IMR-90 (cell line): ENCODE measurements at regions not wholly inside any gene's neighbourhood (a gene's known extent, or its start where the extent isn't known, plus 50 kb on each side); places are given as distances from the start of the nearest gene placed in this dataset.

Source experiments
- ATAC-seq: fragments of 200-7000 bp; cut with Tn5 transposase; 2 replicates; pipeline ENCODE4 v1.9.1; 2020; ENCODE audit warnings: low read depth, mild to moderate bottlenecking, moderate library complexity
- BruUV-seq: library from RNA; stranded (reverse); fragments of 400-500 nt; replicated peaks from 2 replicates; lab custom pipeline; 2021; lab: Mats Ljungman, UMichigan
- CTCF ChIA-PET: fragments of 300-600 bp; formaldehyde crosslinking; extraction: SDS; loops from one replicate; lab custom pipeline; 2021; ENCODE audit warnings: antibody characterized with exemption; lab: Yijun Ruan, JAX
- POLR2A ChIA-PET: fragments of 300-600 bp; sonication (Branson Sonifier 250); formaldehyde crosslinking; loops from one replicate; lab custom pipeline; 2022; ENCODE audit warnings: antibody characterized with exemption; ENCODE audit not compliant: unreplicated experiment; lab: Charles Lee
- DNase-seq: peaks from one replicate; pipeline ENCODE4 v3.0.0; 2013
- H2AFZ ChIP-seq: replicated peaks from 2 replicates; pipeline ENCODE3; 2013; ENCODE audit warnings: low read length, mild to moderate bottlenecking; ENCODE audit not compliant: poor library complexity
- H2AK5ac ChIP-seq: 2 replicates; pipeline ENCODE4 v1.6.1; 2013; ENCODE audit warnings: low read depth, low read length, inconsistent platforms
- H2AK9ac ChIP-seq: replicated peaks from 2 replicates; pipeline ENCODE3; 2013; ENCODE audit warnings: mild to moderate bottlenecking, low read depth, low read length, moderate library complexity; ENCODE audit not compliant: poor library complexity
- H2BK120ac ChIP-seq: 2 replicates; pipeline ENCODE4 v1.6.1; 2013; ENCODE audit warnings: low read depth, low read length, inconsistent platforms
- H2BK15ac ChIP-seq: 3 replicates; pipeline ENCODE4 v1.6.1; 2013; ENCODE audit warnings: low read depth, low read length, inconsistent platforms
- H2BK20ac ChIP-seq: 2 replicates; pipeline ENCODE4 v1.6.1; 2013; ENCODE audit warnings: low read depth, mild to moderate bottlenecking, inconsistent platforms, low read length, moderate library complexity
- H2BK5ac ChIP-seq: 2 replicates; pipeline ENCODE4 v1.6.1; 2013; ENCODE audit warnings: mild to moderate bottlenecking, low read depth, low read length, inconsistent platforms; ENCODE audit not compliant: poor library complexity, severe bottlenecking
- H3K14ac ChIP-seq: replicated peaks from 2 replicates; pipeline ENCODE4 v1.6.1; 2013; ENCODE audit warnings: low read depth, low read length, inconsistent platforms
- H3K18ac ChIP-seq: 2 replicates; pipeline ENCODE4 v1.6.1; 2013; ENCODE audit warnings: low read depth, low read length, control low read depth
- H3K23ac ChIP-seq: 2 replicates; pipeline ENCODE4 v1.6.1; 2013; ENCODE audit warnings: low read depth, low read length, inconsistent platforms
- H3K27ac ChIP-seq: 2 replicates; pipeline ENCODE4 v1.5.1; 2013; ENCODE audit warnings: mild to moderate bottlenecking, control low read depth, low read length; ENCODE audit not compliant: insufficient read depth
- H3K27me3 ChIP-seq: 2 replicates; pipeline ENCODE4 v1.6.1; 2013; ENCODE audit warnings: low read length; ENCODE audit not compliant: control insufficient read depth, insufficient read depth
- H3K36me3 ChIP-seq: 2 replicates; pipeline ENCODE4 v1.6.1; 2013; ENCODE audit warnings: low read length, mixed read lengths; ENCODE audit not compliant: control insufficient read depth, insufficient read depth
- H3K4ac ChIP-seq: 2 replicates; pipeline ENCODE4 v1.6.1; 2013; ENCODE audit warnings: low read depth, low read length, inconsistent platforms
- H3K4me1 ChIP-seq: 2 replicates; pipeline ENCODE4 v1.6.1; 2013; ENCODE audit warnings: low read length, mixed read lengths; ENCODE audit not compliant: control insufficient read depth, insufficient read depth
- H3K4me2 ChIP-seq: 2 replicates; pipeline ENCODE4 v1.6.1; 2013; ENCODE audit warnings: low read depth, mild to moderate bottlenecking, control low read depth, low read length, moderate library complexity
- H3K4me3 ChIP-seq: 2 replicates; pipeline ENCODE4 v1.5.1; 2013; ENCODE audit warnings: low read depth, mild to moderate bottlenecking, control low read depth, low read length, moderate library complexity; ENCODE audit not compliant: insufficient read depth
- H3K56ac ChIP-seq: 2 replicates; pipeline ENCODE4 v1.6.1; 2013; ENCODE audit warnings: low read length, inconsistent platforms; ENCODE audit not compliant: insufficient read depth; ENCODE audit errors: extremely low read depth
- H3K79me1 ChIP-seq, 2 experiments: 2 replicates each; pipeline ENCODE4 v1.6.1; 2013; ENCODE audit warnings: low read length in 2 of 2, inconsistent platforms in 1 of 2, low read depth in 1 of 2
- H3K9ac ChIP-seq: 2 replicates; pipeline ENCODE4 v1.6.1; 2013; ENCODE audit warnings: low read depth, low read length, control low read depth
- H3K9me1 ChIP-seq: 2 replicates; pipeline ENCODE4 v1.6.1; 2013; ENCODE audit warnings: low read length, inconsistent platforms; ENCODE audit not compliant: insufficient read depth
- H3K9me3 ChIP-seq: 2 replicates; pipeline ENCODE4 v1.6.1; 2013; ENCODE audit warnings: low read length; ENCODE audit not compliant: control insufficient read depth, insufficient read depth
- H4K20me1 ChIP-seq: 2 replicates; pipeline ENCODE4 v1.6.1; 2013; ENCODE audit warnings: low read length, inconsistent platforms; ENCODE audit not compliant: insufficient read depth
- H4K5ac ChIP-seq: 2 replicates; pipeline ENCODE4 v1.6.1; 2013; ENCODE audit warnings: mild to moderate bottlenecking, low read depth, low read length, control low read depth
- H4K8ac ChIP-seq, 2 experiments: 2 replicates each; pipeline ENCODE4 v1.6.1; 2013; ENCODE audit warnings: low read depth in 2 of 2, low read length in 2 of 2, control low read depth in 1 of 2, inconsistent platforms in 1 of 2
- H4K91ac ChIP-seq: 2 replicates; pipeline ENCODE4 v1.6.1; 2013; ENCODE audit warnings: low read depth, low read length, inconsistent platforms; ENCODE audit not compliant: insufficient read depth
- BHLHE40 ChIP-seq: fragments of 150-350 bp; IDR thresholded peaks from 2 replicates; pipeline ENCODE4 v1.6.1; 2016; ENCODE audit warnings: mild to moderate bottlenecking, low read depth, low read length
- CEBPB ChIP-seq: IDR thresholded peaks from 2 replicates; pipeline ENCODE4 v1.6.1; 2012; ENCODE audit warnings: low read depth, low read length, improper control_type of control experiment
- CHD1 ChIP-seq: IDR thresholded peaks from 2 replicates; pipeline ENCODE4 v1.6.1; 2012; ENCODE audit warnings: low read depth, low read length, improper control_type of control experiment
- ELK1 ChIP-seq: fragments of 150-350 bp; IDR thresholded peaks from 2 replicates; pipeline ENCODE4 v1.6.1; 2016; ENCODE audit warnings: low read depth, mild to moderate bottlenecking, low read length, moderate library complexity, borderline replicate concordance
- FOS ChIP-seq: fragments of 150-350 bp; IDR thresholded peaks from 2 replicates; pipeline ENCODE4 v1.6.1; 2016; ENCODE audit warnings: low read depth, low read length
- MAFK ChIP-seq: IDR thresholded peaks from 2 replicates; pipeline ENCODE4 v1.6.1; 2012; ENCODE audit warnings: low read depth, low read length, improper control_type of control experiment
- MAZ ChIP-seq: IDR thresholded peaks from 2 replicates; pipeline ENCODE4 v1.6.1; 2012; ENCODE audit warnings: low read depth, mild to moderate bottlenecking, low read length, improper control_type of control experiment, moderate library complexity, borderline replicate concordance
- MXI1 ChIP-seq: IDR thresholded peaks from 2 replicates; pipeline ENCODE4 v1.6.1; 2012; ENCODE audit warnings: low read depth, mild to moderate bottlenecking, low read length, moderate library complexity, borderline replicate concordance
- NFE2L2 ChIP-seq: fragments of 150-350 bp; IDR thresholded peaks from 2 replicates; pipeline ENCODE4 v1.6.1; 2016; ENCODE audit warnings: low read depth, mild to moderate bottlenecking, low read length
- POLR2A ChIP-seq: IDR thresholded peaks from 2 replicates; pipeline ENCODE4 v1.6.1; 2012; ENCODE audit warnings: mild to moderate bottlenecking, low read depth, low read length
- RAD21 ChIP-seq: IDR thresholded peaks from 2 replicates; pipeline ENCODE4 v1.6.1; 2012; ENCODE audit warnings: low read length, improper control_type of control experiment
- RCOR1 ChIP-seq: IDR thresholded peaks from 2 replicates; pipeline ENCODE4 v1.6.1; 2012; ENCODE audit warnings: mild to moderate bottlenecking, low read length, improper control_type of control experiment; ENCODE audit not compliant: insufficient replicate concordance
- RFX5 ChIP-seq: IDR thresholded peaks from 2 replicates; pipeline ENCODE4 v1.8.0; 2012; ENCODE audit warnings: low read depth, mild to moderate bottlenecking, low read length, moderate library complexity
- SMC3 ChIP-seq: fragments of 150-350 bp; IDR thresholded peaks from 2 replicates; pipeline ENCODE4 v1.6.1; 2016; ENCODE audit warnings: low read depth, mild to moderate bottlenecking, antibody characterized with exemption, low read length, moderate library complexity
- WGBS, 2 experiments: methylation state at CpG; one replicate each; pipeline versions ENCODE4 v1.1.5 to v1.1.7; 2013; ENCODE audit warnings: missing lambda C conversion rate in 2 of 2; ENCODE audit not compliant: insufficient read length in 1 of 2; ENCODE audit errors: extremely low coverage in 2 of 2; 5-methylcytosine and 5-hydroxymethylcytosine counted together
- dilution Hi-C: fragments of 300-500 bp; cut with HindIII; formaldehyde crosslinking; loops from one replicate; pipeline ENCODE4 v1.14.3; 2018; ENCODE audit warnings: low sequenced_read_pairs; ENCODE audit not compliant: unreplicated experiment
- in situ Hi-C: fragments of 300-500 bp; cut with MboI; formaldehyde crosslinking; loops from 3 replicates; pipeline ENCODE4 v1.14.3; 2019; ENCODE audit warnings: low sequenced_read_pairs, inconsistent platforms, mixed read lengths
- intact Hi-C: fragments of 100-400 bp; cut with micrococcal nuclease; formaldehyde crosslinking; loops from 2 replicates; pipeline ENCODE4 v1.10.0; 2022
- TF ChIP-seq, protein P1 (sequence below): conservative IDR thresholded peaks from 2 replicates; pipeline ENCODE4 v1.5.1; 2012; ENCODE audit warnings: mild to moderate bottlenecking, low read depth, low read length, improper control_type of control experiment
- TF ChIP-seq, protein P2 (sequence below): fragments of 150-350 bp; IDR thresholded peaks from 2 replicates; pipeline ENCODE4 v1.6.1; 2017; ENCODE audit warnings: mild to moderate bottlenecking, antibody characterized with exemption, low read length, low read depth

DNA sequence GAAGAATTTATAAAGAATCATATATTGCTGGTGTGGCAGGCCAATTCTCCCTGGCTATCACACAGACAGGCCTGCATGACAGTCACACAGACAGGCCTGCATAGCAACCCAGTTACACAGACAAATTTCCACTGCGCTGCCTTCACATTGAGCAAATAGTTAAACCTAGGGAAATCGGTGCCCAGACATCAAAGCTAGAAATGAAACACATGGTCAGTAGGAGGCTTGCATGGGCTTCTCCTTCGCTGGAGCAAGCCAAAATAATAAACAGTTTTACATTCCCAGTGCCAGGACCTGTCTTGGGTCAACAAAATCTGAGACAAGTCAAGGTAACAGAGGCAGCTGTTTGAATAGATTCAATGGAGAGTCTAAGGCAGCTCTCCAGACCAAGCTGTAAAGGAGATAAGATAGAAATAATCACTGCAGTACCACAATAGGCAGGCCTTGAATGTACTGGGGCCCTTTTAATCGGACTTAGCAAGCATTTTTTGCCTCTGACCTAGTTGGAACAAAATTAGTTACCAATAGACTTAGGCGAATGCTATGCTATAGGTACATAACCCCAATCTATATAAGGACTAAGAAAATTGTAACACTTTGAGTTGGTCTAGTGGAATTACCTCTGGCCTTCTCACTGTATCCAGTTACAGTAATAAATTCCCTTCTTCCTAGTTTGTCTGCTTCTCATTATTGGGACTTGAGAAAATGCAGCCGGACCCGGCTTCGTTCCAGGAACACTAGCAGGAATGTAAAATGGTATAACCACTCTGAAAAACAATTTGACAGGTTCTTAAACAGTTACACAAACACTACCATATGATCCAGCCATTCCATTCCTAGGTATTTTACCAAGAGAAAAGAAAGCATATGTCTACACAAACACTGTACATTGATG, 274.7 kb upstream of the UBE2E2 start:
- ATAC-seq = no peak
- Histone ChIP-seq H3K14ac (no peak overlapping the region), H2AK9ac (no peak overlapping the region), H2BK15ac (no peak overlapping the region), H2AK5ac (no peak overlapping the region), H4K20me1 (no peaks in the 10 kb centered on the region), H2BK5ac (no peak overlapping the region), H3K36me3 (no peaks in the 10 kb centered on the region), H3K4me2 (no peak overlapping the region), H4K5ac (no peak overlapping the region), H3K79me1 (no peaks in the 10 kb centered on the region), H3K4me1 (no peaks in the 10 kb centered on the region), H3K27ac (no peak overlapping the region), H3K9me3 (no peaks in the 10 kb centered on the region), H3K27me3 (no peaks in the 10 kb centered on the region), H3K23ac (no peak overlapping the region), H3K9ac (no peak overlapping the region), H3K4ac (no peak overlapping the region), H3K9me1 (no peaks in the 10 kb centered on the region), H3K18ac (no peak overlapping the region), H4K8ac (no peak overlapping the region), H4K91ac (no peak overlapping the region), H2BK20ac (no peak overlapping the region), H2AFZ (no peak overlapping the region), H2BK120ac (no peak overlapping the region), H3K4me3 (no peak overlapping the region), H3K56ac (no peak overlapping the region)
- BruUV-seq = no TSS peak
- dilution Hi-C loops (no loop called here), in situ Hi-C loops (no loop called here), intact Hi-C loops (no loop called here)
- TF ChIP-seq CHD1 = no peak
- TF ChIP-seq MAFK = no peak
- TF ChIP-seq RFX5 = no peak
- TF ChIP-seq MAZ = no peak
- TF ChIP-seq ELK1 = no peak
- no peak for TF ChIP-seq NFE2L2
- no peak for TF ChIP-seq POLR2A
- TF ChIP-seq MXI1 = no peak
- TF ChIP-seq RCOR1 = no peak
- TF ChIP-seq, protein P1, sequence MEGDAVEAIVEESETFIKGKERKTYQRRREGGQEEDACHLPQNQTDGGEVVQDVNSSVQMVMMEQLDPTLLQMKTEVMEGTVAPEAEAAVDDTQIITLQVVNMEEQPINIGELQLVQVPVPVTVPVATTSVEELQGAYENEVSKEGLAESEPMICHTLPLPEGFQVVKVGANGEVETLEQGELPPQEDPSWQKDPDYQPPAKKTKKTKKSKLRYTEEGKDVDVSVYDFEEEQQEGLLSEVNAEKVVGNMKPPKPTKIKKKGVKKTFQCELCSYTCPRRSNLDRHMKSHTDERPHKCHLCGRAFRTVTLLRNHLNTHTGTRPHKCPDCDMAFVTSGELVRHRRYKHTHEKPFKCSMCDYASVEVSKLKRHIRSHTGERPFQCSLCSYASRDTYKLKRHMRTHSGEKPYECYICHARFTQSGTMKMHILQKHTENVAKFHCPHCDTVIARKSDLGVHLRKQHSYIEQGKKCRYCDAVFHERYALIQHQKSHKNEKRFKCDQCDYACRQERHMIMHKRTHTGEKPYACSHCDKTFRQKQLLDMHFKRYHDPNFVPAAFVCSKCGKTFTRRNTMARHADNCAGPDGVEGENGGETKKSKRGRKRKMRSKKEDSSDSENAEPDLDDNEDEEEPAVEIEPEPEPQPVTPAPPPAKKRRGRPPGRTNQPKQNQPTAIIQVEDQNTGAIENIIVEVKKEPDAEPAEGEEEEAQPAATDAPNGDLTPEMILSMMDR = no peak
- TF ChIP-seq BHLHE40 = no peak
- no peak for TF ChIP-seq FOS
- TF ChIP-seq RAD21 = no peak
- TF ChIP-seq SMC3 = no peak
- TF ChIP-seq, protein P2, sequence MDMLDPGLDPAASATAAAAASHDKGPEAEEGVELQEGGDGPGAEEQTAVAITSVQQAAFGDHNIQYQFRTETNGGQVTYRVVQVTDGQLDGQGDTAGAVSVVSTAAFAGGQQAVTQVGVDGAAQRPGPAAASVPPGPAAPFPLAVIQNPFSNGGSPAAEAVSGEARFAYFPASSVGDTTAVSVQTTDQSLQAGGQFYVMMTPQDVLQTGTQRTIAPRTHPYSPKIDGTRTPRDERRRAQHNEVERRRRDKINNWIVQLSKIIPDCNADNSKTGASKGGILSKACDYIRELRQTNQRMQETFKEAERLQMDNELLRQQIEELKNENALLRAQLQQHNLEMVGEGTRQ = no peak
- no peak for TF ChIP-seq CEBPB
- POLR2A ChIA-PET = no interaction called here
- no CpG with 5 or more reads among the region's 8 CpGs for WGBS, 2 experiments
- CTCF ChIA-PET = no interaction called here
- no peak for DNase-seq
